ENCODE measurements at regions not wholly inside any gene's neighbourhood (a gene's known extent, or its start where the extent isn't known, plus 50 kb on each side); places are given as distances from the start of the nearest gene placed in this dataset.
"Not testable (repeated sequence)": the region's sequence is repeated elsewhere in the genome, so short reads cannot be mapped to it uniquely, and the experiment has no call there.

- DNase-seq (ENCODE audit: low spot score) = no peak
Observed at GRCh38 chr12:74685385-74685784, 147.8 kb downstream of the ATXN7L3B start.

- peak; percentile 5 for DNase-seq (ENCODE audit: low spot score)
Observed at GRCh38 chr12:74689071-74689655, 151.5 kb downstream of the ATXN7L3B start.

- no peak for DNase-seq (ENCODE audit: low spot score)
Observed at GRCh38 chr12:74689929-74690328, 152.3 kb downstream of the ATXN7L3B start.

GRCh38 chr12:74719447-74719846 is 181.8 kb downstream of the ATXN7L3B start:
- DNase-seq (ENCODE audit: low spot score) = no peak

- DNase-seq (ENCODE audit: low spot score) = no peak
Observed at GRCh38 chr12:74722709-74723108, 185.1 kb downstream of the ATXN7L3B start.

GRCh38 chr12:74725154-74725553 is 187.5 kb downstream of the ATXN7L3B start:
- no peak for DNase-seq (ENCODE audit: low spot score)

GRCh38 chr12:74728006-74728405 is 190.4 kb downstream of the ATXN7L3B start:
- no peak for DNase-seq (ENCODE audit: low spot score)

- DNase-seq (ENCODE audit: low spot score) = no peak
Observed at GRCh38 chr12:74732164-74732784, 194.6 kb downstream of the ATXN7L3B start.

- DNase-seq (ENCODE audit: low spot score) = no peak
Observed at GRCh38 chr12:74732826-74733225, 195.2 kb downstream of the ATXN7L3B start.

- no peak for DNase-seq (ENCODE audit: low spot score)
Observed at GRCh38 chr12:74741112-74741511, 203.5 kb downstream of the ATXN7L3B start.

GRCh38 chr12:74747305-74747704 is 209.7 kb downstream of the ATXN7L3B start:
- no peak for DNase-seq (ENCODE audit: low spot score)

- DNase-seq (ENCODE audit: low spot score) = no peak
Observed at GRCh38 chr12:74751441-74751840, 213.8 kb downstream of the ATXN7L3B start.

- no peak for DNase-seq (ENCODE audit: low spot score)
Observed at GRCh38 chr12:74752215-74752614, 214.6 kb downstream of the ATXN7L3B start.

GRCh38 chr12:74770552-74770951 is 232.9 kb downstream of the ATXN7L3B start:
- DNase-seq (ENCODE audit: low spot score) = no peak

- DNase-seq (ENCODE audit: low spot score) = no peak
Observed at GRCh38 chr12:74775276-74775675, 237.6 kb downstream of the ATXN7L3B start.

- DNase-seq (ENCODE audit: low spot score) = no peak
Observed at GRCh38 chr12:74776378-74776777, 238.7 kb downstream of the ATXN7L3B start.

- peak; percentile 9 for DNase-seq (ENCODE audit: low spot score)
Observed at GRCh38 chr12:74780182-74780849, 242.7 kb downstream of the ATXN7L3B start.

- not testable (repeated sequence) for DNase-seq (ENCODE audit: low spot score)
Observed at GRCh38 chr12:74780850-74781241, 243.2 kb downstream of the ATXN7L3B start.

GRCh38 chr12:74781991-74782485 is 244.4 kb downstream of the ATXN7L3B start:
- DNase-seq (ENCODE audit: low spot score) = no peak

GRCh38 chr12:74790931-74791330 is 253.3 kb downstream of the ATXN7L3B start:
- no peak for DNase-seq (ENCODE audit: low spot score)

- DNase-seq (ENCODE audit: low spot score) = no peak
Observed at GRCh38 chr12:74791365-74791764, 253.7 kb downstream of the ATXN7L3B start.

GRCh38 chr12:74794522-74794921 is 256.9 kb downstream of the ATXN7L3B start:
- DNase-seq (ENCODE audit: low spot score) = no peak

GRCh38 chr12:74801625-74802024 is 264.0 kb downstream of the ATXN7L3B start:
- DNase-seq (ENCODE audit: low spot score) = no peak

Data from hepatic stellate cell (primary cell).